Pons (tissue), 1 donor: ENCODE measurements at regions not wholly inside any gene's neighbourhood (a gene's known extent, or its start where the extent isn't known, plus 50 kb on each side); places are given as distances from the start of the nearest gene placed in this dataset.
A peak's percentile ranks its signal among the peaks of the same experiment; 100 is the strongest.

Experiments
- DNase-seq: peaks from one replicate; pipeline ENCODE4 v3.0.0-alpha.2; 2016; ENCODE audit warnings: low spot score

- DNase-seq: no peak
These were observed 100.7 kb downstream of the SPRY1 start for GRCh38 chr4:123497340-123497739.

DNA sequence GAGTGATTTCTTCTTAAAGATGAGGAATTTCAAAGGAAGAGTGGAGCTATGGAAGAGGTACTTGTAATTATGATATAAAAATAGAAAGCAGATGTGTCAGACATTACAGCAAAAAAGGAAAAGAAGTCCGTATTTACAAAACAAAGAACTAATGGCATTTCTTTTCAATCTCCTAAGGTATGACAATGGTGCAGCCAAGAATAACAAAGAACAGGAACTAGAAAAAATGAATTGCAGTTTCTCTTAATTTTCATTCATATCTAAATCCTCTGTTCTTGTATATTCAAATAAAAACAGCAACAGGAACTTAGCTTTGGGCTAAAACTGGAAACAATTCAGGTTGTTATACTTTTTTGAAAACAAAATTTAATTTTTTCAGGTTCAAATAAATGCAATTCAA is 105.1 kb downstream of the SPRY1 start:
- DNase-seq: no peak

GRCh38 chr4:123503698-123504363 is 107.2 kb downstream of the SPRY1 start:
- DNase-seq: peak; percentile 66

- DNase-seq: peak; percentile 54
These were observed 108.8 kb downstream of the SPRY1 start for GRCh38 chr4:123505095-123506010.

GRCh38 chr4:123506011-123506695 is 109.6 kb downstream of the SPRY1 start:
- no peak for DNase-seq

GRCh38 chr4:123507376-123507775 is 110.8 kb downstream of the SPRY1 start:
- no peak for DNase-seq

DNA sequence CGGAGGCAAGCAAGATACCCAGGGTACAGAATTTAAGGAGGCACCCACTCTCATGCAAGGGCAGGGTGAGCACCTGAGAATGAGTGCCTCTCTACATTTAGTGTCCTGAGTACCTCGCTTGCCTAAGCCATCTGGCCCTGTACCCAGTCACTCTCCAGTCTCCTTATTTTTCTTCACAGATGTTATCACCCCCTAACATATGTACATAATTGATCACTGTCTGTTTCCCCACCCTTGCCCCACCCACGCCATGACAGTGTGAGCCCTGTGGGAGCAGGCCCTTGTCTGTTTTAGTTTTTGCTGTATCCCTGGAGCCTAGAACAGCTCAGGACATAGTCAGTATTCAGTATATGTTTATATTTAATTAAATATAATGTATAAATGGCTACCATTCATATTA is 113.6 kb downstream of the SPRY1 start:
- DNase-seq: no peak

DNA sequence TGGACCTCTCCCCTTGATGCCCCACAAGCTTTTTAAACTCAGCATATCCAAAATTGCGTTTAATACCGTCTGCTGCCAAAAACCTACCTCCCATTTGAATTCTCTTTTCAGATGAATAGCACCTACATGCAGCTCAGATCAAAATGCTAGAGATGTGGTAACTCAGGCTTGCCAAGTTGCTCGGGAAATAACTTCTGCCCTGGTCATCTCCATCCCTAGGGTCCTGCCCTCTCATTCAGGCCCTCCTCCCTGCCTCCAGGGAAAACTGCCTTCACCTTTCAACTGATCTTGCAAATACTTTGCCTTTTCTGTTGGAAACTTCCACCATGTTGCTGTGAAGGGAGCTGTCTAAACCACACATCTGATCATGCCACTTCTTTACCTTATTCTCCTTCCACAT is 114.1 kb downstream of the SPRY1 start:
- DNase-seq: no peak

GRCh38 chr4:123516576-123516975 is 120.0 kb downstream of the SPRY1 start:
- no peak for DNase-seq

- DNase-seq: no peak
These were observed 120.6 kb downstream of the SPRY1 start for GRCh38 chr4:123517176-123517575.

GRCh38 chr4:123517971-123518370 is 121.4 kb downstream of the SPRY1 start:
- DNase-seq: no peak

DNA sequence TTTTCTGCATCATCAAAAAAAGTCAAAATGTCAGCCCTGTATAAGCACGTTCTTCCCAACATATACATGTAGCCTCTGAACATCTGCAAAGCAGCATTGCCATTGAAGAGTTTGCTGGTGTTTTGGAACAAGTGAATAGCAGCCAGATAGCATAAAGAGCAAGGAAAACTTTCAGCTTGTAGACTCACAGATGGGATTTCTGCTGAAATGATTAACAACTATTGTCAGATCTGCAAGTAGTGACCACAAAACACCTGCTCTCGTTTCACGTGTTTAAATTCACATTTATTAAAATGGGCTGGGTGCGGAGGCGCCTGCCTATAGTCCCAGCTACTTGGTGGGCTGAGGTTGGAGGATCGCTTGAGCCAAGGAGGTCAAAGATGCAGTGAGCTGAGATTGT is 123.7 kb downstream of the SPRY1 start:
- DNase-seq: no peak

DNA sequence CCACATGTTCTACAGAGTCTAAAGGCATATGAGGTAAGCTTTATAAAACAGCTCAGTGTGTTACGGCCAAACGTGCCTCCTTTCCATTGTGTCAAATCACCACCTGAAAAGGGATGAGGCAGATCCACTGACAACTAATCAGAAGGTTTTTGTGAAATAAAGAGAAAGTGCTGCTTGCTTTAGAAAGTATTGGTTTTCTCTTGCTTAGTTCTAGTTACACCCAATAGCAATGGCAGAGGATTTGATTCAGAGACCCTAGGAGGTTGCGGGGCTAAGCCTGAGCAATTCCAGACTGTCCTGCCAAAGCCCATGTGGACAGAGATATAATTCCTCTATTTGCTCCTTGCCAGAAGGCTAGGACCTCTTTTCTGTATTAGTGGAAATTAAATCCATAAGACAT is 125.5 kb downstream of the SPRY1 start:
- DNase-seq: no peak

DNA sequence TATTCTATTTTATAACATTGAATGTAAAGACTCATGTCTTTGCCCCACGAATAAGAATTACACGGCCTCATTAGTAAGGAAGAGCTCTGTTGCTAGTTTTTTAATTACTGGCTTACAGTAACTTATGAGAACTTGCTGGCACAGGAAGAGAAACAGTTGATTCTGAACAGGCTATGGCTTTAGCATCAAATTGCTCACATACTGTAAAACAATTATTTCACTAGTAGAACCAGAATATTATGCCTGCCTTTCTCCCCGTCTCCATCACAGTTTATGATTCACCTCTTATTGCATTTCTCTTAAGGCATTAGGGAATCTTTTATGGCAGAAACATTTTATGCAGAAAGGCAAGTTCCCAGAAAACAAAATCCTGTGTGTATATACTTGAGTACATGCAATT is 126.1 kb downstream of the SPRY1 start:
- DNase-seq: no peak

- DNase-seq: no peak
These were observed 128.5 kb downstream of the SPRY1 start for GRCh38 chr4:123524958-123525628.

GRCh38 chr4:123526511-123526910 is 129.9 kb downstream of the SPRY1 start:
- DNase-seq: no peak

GRCh38 chr4:123528501-123529277 is 132.1 kb downstream of the SPRY1 start:
- DNase-seq: no peak

DNA sequence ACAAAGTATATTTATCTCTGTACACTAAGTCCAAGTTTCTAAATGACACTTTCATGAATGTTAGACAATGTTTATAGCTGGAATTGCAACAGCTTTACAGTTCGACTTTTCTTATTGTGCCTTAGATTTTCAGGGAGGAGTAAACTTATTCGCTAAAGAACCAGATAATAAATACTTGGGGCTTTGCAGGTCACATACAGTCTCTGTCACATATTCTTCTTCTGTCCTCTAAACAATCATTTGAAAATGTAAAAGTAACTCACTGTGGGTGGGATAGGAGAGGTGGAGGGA is 132.6 kb downstream of the SPRY1 start:
- DNase-seq: no peak

GRCh38 chr4:123530357-123530756 is 133.8 kb downstream of the SPRY1 start:
- DNase-seq: no peak

DNA sequence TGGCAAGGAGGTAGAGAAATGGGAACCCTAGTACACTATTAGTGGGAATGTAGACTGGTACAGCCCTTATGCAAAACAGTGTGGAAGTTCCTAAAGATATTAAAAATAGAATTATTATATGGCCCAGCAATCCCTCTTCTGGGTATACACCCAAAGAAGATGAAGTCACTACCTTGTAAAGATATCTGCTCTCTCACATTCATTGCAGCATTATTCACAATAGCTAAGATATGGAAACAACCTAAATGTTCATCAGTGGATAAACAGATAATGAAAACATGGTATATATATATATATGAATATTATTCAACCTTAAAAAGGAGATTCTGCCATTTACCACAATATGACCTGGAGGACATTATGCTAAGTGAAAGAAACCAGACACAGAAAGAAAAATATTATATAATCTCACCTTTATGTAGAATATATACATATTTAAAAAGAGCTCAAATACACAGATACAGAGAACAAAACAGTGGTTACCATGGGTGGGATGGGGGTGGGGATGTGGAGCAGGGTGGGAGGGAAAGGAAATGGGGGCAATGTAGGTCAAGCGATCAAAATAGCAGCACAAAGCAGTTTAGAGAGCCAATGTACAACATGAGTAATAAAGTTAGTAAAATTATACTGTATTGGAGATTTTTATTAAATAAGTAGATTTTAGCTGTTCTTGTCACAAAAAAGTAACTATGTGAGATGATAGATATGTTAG is 138.6 kb downstream of the SPRY1 start:
- no peak for DNase-seq

DNA sequence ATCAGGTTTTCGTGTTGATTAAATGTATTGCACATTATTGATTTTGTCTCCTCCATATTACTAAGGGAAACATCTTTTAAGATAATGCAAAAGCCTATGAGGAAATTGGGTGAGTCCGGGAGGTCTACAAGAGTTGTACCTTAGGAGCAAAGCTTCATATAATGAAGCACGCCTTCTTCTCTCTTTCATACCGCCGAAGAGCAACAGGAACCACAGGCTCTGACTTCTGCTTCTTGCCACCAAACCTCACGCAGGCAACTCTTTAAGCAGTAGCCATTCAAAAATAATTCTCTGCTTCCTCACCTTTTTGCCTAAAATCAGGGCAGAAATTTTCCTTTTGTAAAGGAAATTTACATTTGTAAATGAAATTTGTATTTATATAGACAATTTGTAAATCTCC is 139.6 kb downstream of the SPRY1 start:
- DNase-seq: no peak
